A673 (cell line): ENCODE measurements at regions not wholly inside any gene's neighbourhood (a gene's known extent, or its start where the extent isn't known, plus 50 kb on each side); places are given as distances from the start of the nearest gene placed in this dataset.

Experiments
- EZH2 ChIP-seq: fragments of 200-600 bp; sonication (generic); IDR thresholded peaks from 2 replicates; pipeline ENCODE4 v1.6.1; 2017; ENCODE audit warnings: borderline replicate concordance, low read depth, mild to moderate bottlenecking, mixed read lengths, antibody characterized with exemption, low read length; ENCODE audit not compliant: poor library complexity, severe bottlenecking
- TF ChIP-seq, protein P1 (sequence below): fragments of 300-800, 200-600 bp; sonication (generic); conservative IDR thresholded peaks from 2 replicates; pipeline ENCODE4 v1.5.1; 2017; ENCODE audit warnings: low read depth, mild to moderate bottlenecking, antibody characterized with exemption, low read length, moderate library complexity, mixed read lengths

DNA sequence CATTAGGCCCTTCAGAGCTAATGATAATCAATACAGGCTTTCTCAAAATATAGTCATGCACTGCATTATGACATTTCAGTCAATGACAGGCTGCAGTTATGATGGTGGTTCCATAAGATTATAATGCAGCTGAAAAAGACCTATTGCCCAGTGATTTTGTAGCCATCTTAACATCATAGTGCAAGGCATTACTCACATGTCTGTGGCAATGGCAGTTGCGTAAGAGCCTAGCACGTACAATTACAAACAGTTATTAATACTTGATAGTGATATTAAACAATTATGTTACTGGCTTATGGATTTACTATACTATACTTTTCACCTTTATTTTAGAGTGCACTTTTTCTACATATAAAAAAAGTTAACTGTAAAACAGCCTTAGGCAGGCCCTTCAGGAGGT is 214.8 kb downstream of the ISL1 start:
- TF ChIP-seq EZH2 = no peak
- TF ChIP-seq, protein P1, sequence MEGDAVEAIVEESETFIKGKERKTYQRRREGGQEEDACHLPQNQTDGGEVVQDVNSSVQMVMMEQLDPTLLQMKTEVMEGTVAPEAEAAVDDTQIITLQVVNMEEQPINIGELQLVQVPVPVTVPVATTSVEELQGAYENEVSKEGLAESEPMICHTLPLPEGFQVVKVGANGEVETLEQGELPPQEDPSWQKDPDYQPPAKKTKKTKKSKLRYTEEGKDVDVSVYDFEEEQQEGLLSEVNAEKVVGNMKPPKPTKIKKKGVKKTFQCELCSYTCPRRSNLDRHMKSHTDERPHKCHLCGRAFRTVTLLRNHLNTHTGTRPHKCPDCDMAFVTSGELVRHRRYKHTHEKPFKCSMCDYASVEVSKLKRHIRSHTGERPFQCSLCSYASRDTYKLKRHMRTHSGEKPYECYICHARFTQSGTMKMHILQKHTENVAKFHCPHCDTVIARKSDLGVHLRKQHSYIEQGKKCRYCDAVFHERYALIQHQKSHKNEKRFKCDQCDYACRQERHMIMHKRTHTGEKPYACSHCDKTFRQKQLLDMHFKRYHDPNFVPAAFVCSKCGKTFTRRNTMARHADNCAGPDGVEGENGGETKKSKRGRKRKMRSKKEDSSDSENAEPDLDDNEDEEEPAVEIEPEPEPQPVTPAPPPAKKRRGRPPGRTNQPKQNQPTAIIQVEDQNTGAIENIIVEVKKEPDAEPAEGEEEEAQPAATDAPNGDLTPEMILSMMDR = no peak
